HCT116 (cell line): ENCODE measurements at regions not wholly inside any gene's neighbourhood (a gene's known extent, or its start where the extent isn't known, plus 50 kb on each side); places are given as distances from the start of the nearest gene placed in this dataset.

Experiments
- ATF3 ChIP-seq: IDR thresholded peaks from 2 replicates; pipeline ENCODE4 v1.6.1; 2012
- CBX3 ChIP-seq: IDR thresholded peaks from 2 replicates; pipeline ENCODE4 v1.6.1; 2012; ENCODE audit warnings: low read depth
- CTCF ChIP-seq, 3 experiments: fragments of 200-600 bp in 1 of 3; sonication (generic) in 1 of 3; IDR thresholded peaks in 2 of 3; conservative IDR thresholded peaks in 1 of 3; 2 replicates each; pipeline ENCODE4 v1.5.1; 2012 to 2017; ENCODE audit warnings: low read depth in 2 of 3, low read length in 2 of 3, antibody characterized with exemption in 1 of 3, borderline replicate concordance in 1 of 3, control low read depth in 1 of 3, mild to moderate bottlenecking in 1 of 3, mixed read lengths in 1 of 3, mixed run types in 1 of 3, moderate library complexity in 1 of 3; ENCODE audit not compliant: insufficient read depth in 1 of 3
- POLR2A ChIP-seq: IDR thresholded peaks from 2 replicates; pipeline ENCODE4 v1.7.0; 2011; ENCODE audit warnings: borderline replicate concordance; ENCODE audit not compliant: insufficient read depth, insufficient read length; ENCODE audit errors: extremely low read depth
- POLR2AphosphoS5 ChIP-seq: IDR thresholded peaks from 2 replicates; pipeline ENCODE4 v1.6.1; 2011; ENCODE audit warnings: mild to moderate bottlenecking, low read depth, low read length, moderate library complexity
- SIN3A ChIP-seq: IDR thresholded peaks from 2 replicates; pipeline ENCODE4 v1.6.1; 2012; ENCODE audit warnings: low read depth

- TF ChIP-seq POLR2A (no peak), SIN3A (no peak), CBX3 (no peak), CTCF (IDR thresholded peaks at IDR 0.05 in 2 of 3, conservative IDR thresholded peaks at IDR 0.05 in 1 of 3; ENCODE audit: borderline replicate concordance in 1 of 3, insufficient read depth in 1 of 3, low read depth in 2 of 3, low read length in 2 of 3) (no peak), ATF3 (no peak), POLR2AphosphoS5 (no peak)
Measured at GRCh38 chr12:47360093-47360480, 280.3 kb upstream of the AMIGO2 start.
